Central memory CD8-positive, alpha-beta T cell (primary cell): ENCODE measurements at regions not wholly inside any gene's neighbourhood (a gene's known extent, or its start where the extent isn't known, plus 50 kb on each side); places are given as distances from the start of the nearest gene placed in this dataset.
"Not testable (repeated sequence)": the region's sequence is repeated elsewhere in the genome, so short reads cannot be mapped to it uniquely, and the experiment has no call there.

Experiments used
- ATAC-seq: fragments of 150-1000 bp; cut with Tn5 transposase; replicated peaks from 2 replicates; pipeline ENCODE4 v1.10.0; 2022; ENCODE audit warnings: mild to moderate bottlenecking, moderate FRiP score, moderate number of reproducible peaks; ENCODE audit not compliant: poor library complexity, severe bottlenecking; ENCODE audit errors: extremely low read depth
- DNase-seq, 2 donors: peaks; one replicate each; pipeline ENCODE4 v3.0.0; 2021; ENCODE audit warnings: low spot score in 2 of 2
- H3K27ac Mint-ChIP-seq: one replicate; pipeline ENCODE4 v1.8.0; 2022; ENCODE audit warnings: low read depth, mild to moderate bottlenecking, moderate library complexity, mixed read lengths
- H3K27me3 Mint-ChIP-seq: one replicate; pipeline ENCODE4 v1.8.0; 2022; ENCODE audit warnings: mixed read lengths
- H3K36me3 Mint-ChIP-seq: one replicate; pipeline ENCODE4 v1.8.0; 2022; ENCODE audit warnings: mild to moderate bottlenecking, moderate library complexity, mixed read lengths; ENCODE audit not compliant: insufficient read depth
- H3K4me1 Mint-ChIP-seq: one replicate; pipeline ENCODE4 v1.8.0; 2022; ENCODE audit warnings: mixed read lengths
- H3K4me3 Mint-ChIP-seq: one replicate; pipeline ENCODE4 v1.8.0; 2022; ENCODE audit warnings: mild to moderate bottlenecking, moderate library complexity, mixed read lengths
- H3K9me3 Mint-ChIP-seq: one replicate; pipeline ENCODE4 v1.8.0; 2022; ENCODE audit warnings: mixed read lengths

DNA sequence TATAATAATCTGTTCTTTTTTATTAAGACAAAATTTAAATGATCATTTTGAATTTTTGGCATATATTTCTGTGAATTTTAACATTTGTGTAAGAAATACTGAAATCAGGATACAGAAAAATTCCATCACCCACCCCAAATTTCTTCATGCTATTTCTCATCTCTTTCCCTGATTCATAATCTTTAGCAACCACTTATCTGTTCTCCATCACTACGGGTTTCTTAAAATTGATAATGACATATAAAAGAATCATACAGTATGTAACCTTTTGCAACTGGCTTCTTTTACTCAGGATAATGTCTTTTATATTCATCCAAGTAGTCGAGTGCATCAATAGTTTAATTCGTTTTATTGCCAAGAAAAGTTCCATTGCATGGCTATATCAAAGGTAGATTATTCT, 1627.0 kb downstream of the PCDH9 start:
- DNase-seq (no peak), ATAC-seq (no peak)
- no peaks in the 10 kb centered on the region for H3K27me3 Mint-ChIP-seq
- no peaks in the 10 kb centered on the region for H3K36me3 Mint-ChIP-seq
- peaks cover 21% of the 10 kb centered on the region for H3K9me3 Mint-ChIP-seq
- no peak overlapping the region for H3K27ac Mint-ChIP-seq
- no peak overlapping the region for H3K4me3 Mint-ChIP-seq
- H3K4me1 Mint-ChIP-seq, result no peaks in the 10 kb centered on the region

DNA sequence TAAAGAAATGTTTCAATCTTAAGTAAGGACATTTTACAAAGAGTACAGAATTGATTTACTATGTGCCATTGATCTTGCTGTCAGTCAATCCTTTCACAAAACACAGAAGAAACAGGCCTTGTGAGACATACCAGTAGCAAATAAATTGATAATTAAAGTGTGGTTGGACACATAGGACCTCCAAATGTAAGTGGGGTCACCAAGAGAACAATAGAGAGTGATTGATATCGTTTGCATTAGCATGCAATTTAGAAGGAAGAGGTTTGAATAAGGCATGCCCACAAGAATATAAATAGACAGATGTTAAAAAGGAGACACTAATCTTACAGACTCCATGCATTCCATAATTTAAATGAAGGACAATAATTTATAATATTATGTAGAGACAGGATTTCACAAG, 1628.3 kb downstream of the PCDH9 start:
- no peaks in the 10 kb centered on the region for H3K4me1 Mint-ChIP-seq
- H3K36me3 Mint-ChIP-seq, result no peaks in the 10 kb centered on the region
- DNase-seq (no peak), ATAC-seq (no peak)
- no peak overlapping the region for H3K4me3 Mint-ChIP-seq
- H3K27me3 Mint-ChIP-seq, result no peaks in the 10 kb centered on the region
- H3K9me3 Mint-ChIP-seq, result peaks cover 15% of the 10 kb centered on the region
- H3K27ac Mint-ChIP-seq, result no peak overlapping the region

DNA sequence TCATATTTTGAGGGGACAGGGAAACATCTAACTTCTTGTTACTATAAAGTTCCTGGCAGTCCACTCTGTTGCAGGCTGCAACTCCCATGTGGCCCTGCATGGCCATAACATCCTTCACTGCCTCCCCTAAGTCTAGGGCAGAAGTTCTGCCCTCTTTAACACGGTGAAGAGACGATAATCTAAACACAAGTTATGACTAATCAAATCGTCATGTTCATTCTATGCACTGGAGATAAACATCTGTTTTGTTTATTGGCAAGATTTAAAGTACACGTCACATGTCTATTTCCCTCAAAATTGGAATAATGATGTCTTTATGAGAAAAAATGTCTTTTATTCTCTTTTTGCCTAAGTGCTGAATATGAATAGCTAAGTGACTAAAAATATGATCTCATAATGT, 1629.4 kb downstream of the PCDH9 start:
- H3K36me3 Mint-ChIP-seq, result no peaks in the 10 kb centered on the region
- no peak overlapping the region for H3K27ac Mint-ChIP-seq

DNA sequence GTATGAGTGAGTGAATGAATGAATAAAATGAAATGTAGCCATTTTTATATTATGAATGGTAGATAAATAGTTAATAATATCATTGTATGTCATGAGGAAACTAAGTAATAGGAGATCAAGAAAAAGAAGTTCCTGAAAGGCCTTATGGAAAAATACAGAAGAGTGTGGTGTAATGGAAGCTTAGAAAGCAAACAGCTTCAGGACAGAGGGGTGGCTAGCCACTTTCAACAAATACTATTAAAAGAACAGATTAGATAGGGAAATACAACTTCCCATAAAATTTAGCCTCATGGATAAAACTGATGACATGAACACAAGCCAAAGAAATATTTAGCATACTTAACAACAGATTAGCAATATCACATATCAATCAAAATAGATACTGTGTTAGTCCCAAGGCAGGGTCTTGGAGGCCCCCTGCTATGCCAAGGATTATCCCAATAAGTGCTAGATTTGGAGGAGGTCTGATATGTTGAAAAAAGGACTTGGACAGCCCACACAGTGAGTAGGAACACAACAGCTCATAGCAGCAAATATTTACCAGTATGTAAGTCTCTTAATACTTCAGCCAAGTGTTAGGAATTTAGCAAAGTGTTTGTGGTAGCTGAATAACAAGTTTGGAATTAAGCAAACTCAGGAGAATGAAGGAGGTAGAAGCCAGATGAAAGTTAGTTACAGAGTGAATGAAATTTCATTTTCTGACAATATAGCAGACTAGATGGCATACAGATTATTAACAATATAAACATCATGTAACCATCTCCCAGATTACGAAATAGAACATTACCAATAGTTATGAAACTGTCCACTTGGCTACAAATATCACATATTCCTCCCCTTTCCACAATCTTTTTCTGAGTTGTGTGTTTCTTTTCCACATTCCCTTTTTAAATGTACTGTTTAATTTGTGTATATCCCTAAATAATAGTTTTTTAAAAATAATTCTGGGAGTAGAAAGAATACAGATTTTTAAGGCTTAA, 1632.0 kb downstream of the PCDH9 start:
- Mint-ChIP-seq H3K4me1 (no peaks in the 10 kb centered on the region), H3K36me3 (no peaks in the 10 kb centered on the region), H3K27ac (no peak overlapping the region), H3K27me3 (no peaks in the 10 kb centered on the region), H3K4me3 (no peak overlapping the region), H3K9me3 (peaks cover 15% of the 10 kb centered on the region)
- ATAC-seq, result no peak
- DNase-seq, result no peak

More for the DNA sequence above, 1629.4 kb downstream of the PCDH9 start:
- Mint-ChIP-seq H3K4me3 (no peak overlapping the region), H3K4me1 (no peaks in the 10 kb centered on the region), H3K9me3 (peaks cover 15% of the 10 kb centered on the region), H3K27me3 (no peaks in the 10 kb centered on the region)
- DNase-seq (no peak), ATAC-seq (no peak)

DNA sequence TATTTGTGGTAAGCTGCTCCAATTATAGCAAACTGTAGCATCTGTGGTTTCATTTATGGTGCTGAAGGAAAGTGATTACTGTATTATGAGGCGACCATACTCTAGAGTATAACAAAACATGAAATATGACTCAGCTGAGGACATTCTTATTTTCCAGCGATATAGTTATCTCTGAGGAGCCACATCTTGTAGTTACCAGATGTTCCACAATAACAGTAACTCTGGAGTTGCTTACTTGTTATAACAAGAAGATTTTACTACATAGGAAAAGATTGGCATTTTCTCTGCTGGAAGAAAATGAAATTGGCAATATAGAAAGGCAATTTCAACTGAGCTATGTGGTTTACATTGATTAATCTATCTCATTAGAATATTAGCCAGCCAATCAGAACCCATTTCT, 1634.2 kb downstream of the PCDH9 start:
- no peaks in the 10 kb centered on the region for H3K36me3 Mint-ChIP-seq
- H3K9me3 Mint-ChIP-seq, result peaks cover 8% of the 10 kb centered on the region
- H3K27ac Mint-ChIP-seq, result no peak overlapping the region
- DNase-seq (no peak), ATAC-seq (no peak)
- no peaks in the 10 kb centered on the region for H3K4me1 Mint-ChIP-seq
- no peaks in the 10 kb centered on the region for H3K27me3 Mint-ChIP-seq
- H3K4me3 Mint-ChIP-seq, result no peak overlapping the region

DNA sequence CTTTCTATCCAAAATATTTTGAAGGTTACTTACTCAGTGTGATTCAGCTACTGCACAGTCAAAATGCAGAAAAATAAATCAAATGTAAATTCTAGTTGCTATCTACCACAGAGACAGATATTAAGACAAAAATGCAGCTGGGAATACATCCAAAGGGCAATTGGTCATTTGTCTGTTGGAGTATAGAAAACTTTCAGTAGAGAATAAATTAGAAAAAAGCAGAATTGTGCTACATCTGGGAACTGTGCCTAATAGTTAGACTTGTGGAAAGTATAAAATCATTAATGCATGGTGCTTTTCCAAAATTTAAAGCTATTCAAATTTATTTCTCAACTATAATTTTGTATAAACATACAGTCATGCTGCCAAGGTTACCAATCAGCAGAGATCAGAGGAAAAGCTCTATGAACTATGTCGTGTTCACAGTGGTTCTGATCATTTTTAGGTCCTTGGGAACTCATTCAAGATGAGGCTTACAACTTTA, 1635.8 kb downstream of the PCDH9 start:
- DNase-seq (no peak), ATAC-seq (no peak)
- H3K4me3 Mint-ChIP-seq, result no peak overlapping the region
- H3K27ac Mint-ChIP-seq, result no peak overlapping the region
- H3K9me3 Mint-ChIP-seq, result peaks cover 11% of the 10 kb centered on the region
- no peaks in the 10 kb centered on the region for H3K36me3 Mint-ChIP-seq
- no peaks in the 10 kb centered on the region for H3K4me1 Mint-ChIP-seq
- no peaks in the 10 kb centered on the region for H3K27me3 Mint-ChIP-seq

DNA sequence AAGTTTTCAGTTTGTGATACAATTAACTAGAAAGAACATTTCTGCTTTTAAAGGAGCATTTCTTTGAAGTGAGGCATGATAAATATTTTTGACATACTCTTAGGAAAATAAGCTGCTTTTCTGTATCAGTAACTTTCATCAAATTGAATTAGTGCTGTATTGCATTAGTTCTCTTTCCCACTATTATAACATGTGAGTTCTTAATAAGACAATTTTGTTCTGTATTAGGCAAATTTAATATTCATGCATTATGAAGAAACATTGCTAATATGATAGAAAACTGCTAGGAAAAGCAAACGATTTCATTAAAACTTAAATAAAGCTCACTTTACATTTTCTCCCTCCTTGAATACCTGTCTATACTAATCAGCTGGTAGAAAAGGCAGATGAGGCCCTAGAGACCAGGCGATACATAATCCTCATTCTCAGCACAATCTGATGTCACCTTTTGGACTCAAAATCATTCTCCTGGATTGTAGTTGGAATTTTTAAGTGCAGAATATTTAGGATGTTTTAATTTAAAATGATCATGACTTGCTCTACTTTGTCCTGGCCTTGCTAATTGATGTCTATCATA, 1636.8 kb downstream of the PCDH9 start:
- H3K9me3 Mint-ChIP-seq, result peaks cover 5% of the 10 kb centered on the region
- no peak for DNase-seq
- no peaks in the 10 kb centered on the region for H3K36me3 Mint-ChIP-seq
- no peaks in the 10 kb centered on the region for H3K4me1 Mint-ChIP-seq
- H3K4me3 Mint-ChIP-seq, result no peak overlapping the region
- H3K27me3 Mint-ChIP-seq, result no peaks in the 10 kb centered on the region
- no peak overlapping the region for H3K27ac Mint-ChIP-seq
- ATAC-seq, result no peak

DNA sequence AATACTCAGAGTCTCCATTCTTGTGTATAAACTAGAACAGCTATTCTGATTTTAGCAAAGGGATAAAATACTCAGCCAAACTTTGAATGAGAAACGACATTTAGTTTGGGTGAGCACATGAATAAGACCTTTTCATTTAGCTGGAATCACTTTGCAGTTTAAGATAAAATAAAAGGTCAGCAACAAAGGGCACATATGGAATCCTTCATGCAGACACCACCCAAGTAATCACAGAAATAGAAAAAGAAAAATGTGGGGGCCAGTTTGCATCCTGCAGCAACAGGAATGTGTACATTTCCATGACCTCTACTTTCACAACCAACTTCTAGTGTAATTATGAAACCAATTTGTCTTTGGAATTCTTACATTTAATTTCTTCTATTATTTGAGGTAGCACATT, 1637.4 kb downstream of the PCDH9 start:
- Mint-ChIP-seq H3K4me3 (no peak overlapping the region), H3K27ac (no peak overlapping the region), H3K4me1 (no peaks in the 10 kb centered on the region), H3K9me3 (peaks cover 11% of the 10 kb centered on the region), H3K27me3 (no peaks in the 10 kb centered on the region), H3K36me3 (no peaks in the 10 kb centered on the region)
- DNase-seq (no peak), ATAC-seq (no peak)

DNA sequence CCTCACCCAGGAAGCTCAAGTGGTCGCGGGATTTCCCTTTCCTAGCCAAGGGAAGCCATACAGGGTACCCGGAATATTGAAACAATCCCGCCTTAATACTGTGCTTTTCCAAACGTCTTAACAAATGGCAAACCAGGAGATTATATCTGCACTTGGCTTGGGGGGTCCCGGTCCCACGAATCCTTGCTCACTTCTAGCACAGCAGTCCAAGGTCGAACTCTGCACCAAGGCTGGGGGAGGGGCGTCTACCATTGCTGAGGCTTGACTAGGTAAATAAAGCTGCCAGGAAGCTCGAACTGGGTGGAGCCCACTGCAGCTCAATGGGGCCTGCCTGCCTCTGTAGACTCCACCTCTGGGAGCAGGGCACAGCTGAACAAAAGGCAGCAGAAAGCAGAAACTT, 1644.8 kb downstream of the PCDH9 start:
- peaks cover 36% of the 10 kb centered on the region for H3K9me3 Mint-ChIP-seq
- no peaks in the 10 kb centered on the region for H3K4me1 Mint-ChIP-seq
- H3K27ac Mint-ChIP-seq, result no peak overlapping the region
- no peak overlapping the region for H3K4me3 Mint-ChIP-seq
- H3K27me3 Mint-ChIP-seq, result no peaks in the 10 kb centered on the region
- ATAC-seq, result no peak
- no peaks in the 10 kb centered on the region for H3K36me3 Mint-ChIP-seq
- DNase-seq, result no peak

DNA sequence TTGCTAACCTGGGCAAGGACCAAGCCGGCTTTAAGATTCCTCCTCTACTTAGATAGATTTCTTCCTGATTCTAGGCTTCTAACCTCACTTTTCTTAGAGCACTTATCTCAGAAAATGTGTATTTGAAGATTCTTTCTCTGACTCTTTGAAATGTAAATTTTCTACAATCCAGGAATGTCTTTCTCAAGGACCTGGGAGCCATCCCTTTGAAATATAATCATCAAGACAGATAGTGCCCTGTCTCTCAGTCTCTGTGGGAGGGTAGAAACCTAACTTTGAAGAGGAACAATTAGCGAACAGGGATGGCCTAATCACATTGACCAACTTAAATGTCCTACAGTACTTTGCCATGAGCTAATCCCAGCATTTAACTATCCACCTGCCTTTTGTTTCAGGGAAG, 1646.0 kb downstream of the PCDH9 start:
- Mint-ChIP-seq H3K4me3 (no peak overlapping the region), H3K27ac (no peak overlapping the region), H3K27me3 (no peaks in the 10 kb centered on the region), H3K4me1 (no peaks in the 10 kb centered on the region), H3K36me3 (no peaks in the 10 kb centered on the region), H3K9me3 (peaks cover 34% of the 10 kb centered on the region)
- no peak for ATAC-seq
- no peak for DNase-seq

DNA sequence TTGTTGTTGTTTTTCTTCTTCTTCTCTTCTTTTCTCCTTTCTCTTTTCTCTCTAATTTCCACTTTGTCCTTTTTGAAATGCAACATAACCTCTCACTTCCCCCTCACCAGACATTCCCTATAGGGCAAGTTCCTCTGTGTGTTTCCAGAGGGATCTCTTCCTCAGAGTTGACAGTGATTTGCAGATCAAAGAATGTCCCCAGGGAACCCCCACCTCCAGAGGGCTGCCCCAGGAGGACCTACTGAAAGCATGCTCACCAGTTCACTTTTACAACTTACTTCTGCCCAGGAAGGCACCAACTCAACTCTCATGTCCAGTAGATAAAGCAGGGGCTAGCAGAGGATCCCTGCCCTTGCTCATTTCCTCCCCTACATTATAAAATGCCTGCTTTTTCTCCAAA, 1648.0 kb downstream of the PCDH9 start:
- ATAC-seq (no peak), DNase-seq (no peak)
- no peaks in the 10 kb centered on the region for H3K4me1 Mint-ChIP-seq
- H3K36me3 Mint-ChIP-seq, result no peaks in the 10 kb centered on the region
- H3K9me3 Mint-ChIP-seq, result peaks cover 27% of the 10 kb centered on the region
- H3K27ac Mint-ChIP-seq, result no peak overlapping the region
- H3K27me3 Mint-ChIP-seq, result no peaks in the 10 kb centered on the region
- no peak overlapping the region for H3K4me3 Mint-ChIP-seq

DNA sequence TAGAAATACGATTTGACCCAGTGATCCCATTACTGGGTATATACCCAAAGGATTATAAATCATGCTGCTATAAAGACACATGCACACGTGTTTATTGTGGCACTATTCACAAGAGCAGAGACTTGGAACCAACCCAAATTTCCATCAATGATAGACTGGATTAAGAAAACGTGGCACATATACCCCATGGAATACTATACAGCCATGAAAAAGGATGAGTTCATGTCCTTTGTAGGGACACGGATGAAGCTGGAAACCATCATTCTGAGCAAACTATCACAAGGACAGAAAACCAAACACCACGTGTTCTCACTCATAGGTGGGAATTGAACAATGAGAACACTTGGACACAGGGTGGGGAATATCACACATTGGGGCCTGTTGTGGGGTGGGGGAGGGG, 1665.6 kb downstream of the PCDH9 start:
- not testable (repeated sequence) for DNase-seq, H3K4me1 Mint-ChIP-seq, H3K27ac Mint-ChIP-seq, H3K36me3 Mint-ChIP-seq, H3K27me3 Mint-ChIP-seq, ATAC-seq, H3K4me3 Mint-ChIP-seq
- H3K9me3 Mint-ChIP-seq, result peaks cover 17% of the 10 kb centered on the region

DNA sequence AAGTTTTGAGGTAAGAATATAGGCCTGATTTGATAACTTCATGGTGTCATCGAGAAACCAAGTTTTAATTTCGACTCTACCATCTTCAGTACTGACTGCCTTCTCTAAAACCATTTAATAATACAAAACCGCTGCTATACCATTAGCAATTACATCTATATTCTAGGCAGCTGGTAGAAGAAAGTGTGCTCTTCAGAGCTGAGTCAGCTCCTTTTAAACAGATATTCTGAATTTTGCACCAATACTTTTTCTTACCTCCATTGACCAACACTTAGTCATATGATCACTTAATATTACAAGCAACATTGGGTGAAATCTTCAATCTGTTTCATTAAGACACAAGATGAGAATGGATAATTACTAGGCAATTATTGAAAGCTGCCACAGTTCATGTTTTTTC, 1667.8 kb downstream of the PCDH9 start:
- DNase-seq (no peak), ATAC-seq (no peak)
- H3K4me1 Mint-ChIP-seq, result no peaks in the 10 kb centered on the region
- H3K36me3 Mint-ChIP-seq, result no peaks in the 10 kb centered on the region
- no peak overlapping the region for H3K4me3 Mint-ChIP-seq
- peaks cover 14% of the 10 kb centered on the region for H3K9me3 Mint-ChIP-seq
- no peak overlapping the region for H3K27ac Mint-ChIP-seq
- H3K27me3 Mint-ChIP-seq, result no peaks in the 10 kb centered on the region
